Embryonic facial prominence (tissue), 1 donor: ENCODE measurements at regions not wholly inside any gene's neighbourhood (a gene's known extent, or its start where the extent isn't known, plus 50 kb on each side); places are given as distances from the start of the nearest gene placed in this dataset.
"Not testable (repeated sequence)": the region's sequence is repeated elsewhere in the genome, so short reads cannot be mapped to it uniquely, and the experiment has no call there.

ENCODE experiments used
- DNase-seq: peaks from one replicate; pipeline ENCODE4 v3.0.0-alpha.2; 2016; ENCODE audit errors: extremely low spot score

DNA sequence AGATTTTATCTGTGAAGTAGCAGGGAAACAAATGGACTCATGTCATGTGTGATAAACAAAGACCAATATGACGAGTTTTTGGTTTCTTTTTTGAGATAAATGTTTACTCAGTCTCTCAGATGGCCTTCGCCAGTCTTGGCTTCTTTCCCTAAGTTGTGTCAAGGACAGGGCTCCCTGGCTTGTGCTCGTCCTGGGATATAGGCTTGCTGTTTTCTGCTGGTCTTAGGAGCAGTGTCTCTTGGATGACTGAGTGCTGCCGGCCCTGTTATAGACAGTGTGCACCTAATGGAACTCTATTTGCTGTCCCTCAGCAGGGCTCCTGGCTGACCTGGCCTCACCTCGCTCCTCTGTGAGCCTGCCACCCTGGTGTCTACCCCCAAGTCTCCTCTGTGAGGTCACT lies 324.1 kb upstream of the SYNCRIP start:
- DNase-seq = no peak

DNA sequence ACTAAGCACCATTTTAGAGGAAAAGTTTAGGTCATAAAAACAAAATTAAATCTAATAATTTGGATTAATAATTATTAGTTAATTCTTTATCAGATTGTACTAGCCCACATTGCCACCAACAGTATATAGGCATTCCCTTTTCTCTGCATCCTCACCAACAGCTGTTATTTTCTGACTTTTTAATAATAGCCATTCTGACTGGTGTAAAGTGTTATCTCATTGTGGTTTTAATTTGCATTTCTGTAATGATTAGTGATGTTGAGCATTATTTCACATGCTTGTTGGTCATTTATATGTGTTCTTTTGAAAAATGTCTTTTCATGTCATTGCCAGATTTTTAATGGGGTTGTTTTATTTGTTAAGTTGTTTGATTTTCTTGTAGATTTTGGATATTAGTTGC lies 319.1 kb upstream of the SYNCRIP start:
- no peak for DNase-seq

DNA sequence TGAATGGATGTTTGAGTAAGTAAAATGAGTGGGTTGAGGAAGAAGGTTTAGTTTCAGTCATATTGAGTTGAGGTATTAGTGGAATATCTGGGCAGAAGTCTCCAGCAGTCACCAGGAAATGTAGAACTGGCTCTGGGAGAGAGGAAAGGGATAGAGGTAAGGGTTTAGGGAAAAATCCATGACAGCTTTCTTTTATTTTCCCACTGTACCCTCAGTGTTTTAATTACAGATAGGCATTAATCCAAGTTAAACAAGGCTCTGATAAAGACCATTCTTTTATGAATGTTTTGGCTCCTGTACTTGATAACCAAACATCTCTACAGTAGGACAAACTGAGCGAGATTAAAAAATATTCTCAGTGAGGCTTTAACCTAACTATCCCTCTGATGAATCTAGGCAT lies 318.4 kb upstream of the SYNCRIP start:
- no peak for DNase-seq

DNA sequence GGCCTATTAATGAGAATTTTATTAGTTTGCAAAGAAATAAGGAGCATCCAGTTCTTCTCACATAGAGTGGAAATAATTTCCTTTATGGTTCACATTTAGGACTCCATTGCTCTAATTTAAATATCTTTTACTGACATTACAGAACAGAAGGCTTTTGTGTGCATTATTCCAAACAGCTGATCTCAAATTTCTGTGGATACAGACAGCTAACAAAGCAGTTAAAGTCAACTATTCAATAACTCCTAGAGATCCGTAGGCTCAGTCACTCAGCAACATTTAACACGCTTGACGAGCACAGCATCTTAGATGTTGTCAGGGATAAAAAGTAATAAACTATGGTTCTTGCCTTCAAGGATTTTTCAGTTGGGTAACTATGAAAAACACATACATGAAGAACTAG lies 305.8 kb upstream of the SYNCRIP start:
- no peak for DNase-seq

DNA sequence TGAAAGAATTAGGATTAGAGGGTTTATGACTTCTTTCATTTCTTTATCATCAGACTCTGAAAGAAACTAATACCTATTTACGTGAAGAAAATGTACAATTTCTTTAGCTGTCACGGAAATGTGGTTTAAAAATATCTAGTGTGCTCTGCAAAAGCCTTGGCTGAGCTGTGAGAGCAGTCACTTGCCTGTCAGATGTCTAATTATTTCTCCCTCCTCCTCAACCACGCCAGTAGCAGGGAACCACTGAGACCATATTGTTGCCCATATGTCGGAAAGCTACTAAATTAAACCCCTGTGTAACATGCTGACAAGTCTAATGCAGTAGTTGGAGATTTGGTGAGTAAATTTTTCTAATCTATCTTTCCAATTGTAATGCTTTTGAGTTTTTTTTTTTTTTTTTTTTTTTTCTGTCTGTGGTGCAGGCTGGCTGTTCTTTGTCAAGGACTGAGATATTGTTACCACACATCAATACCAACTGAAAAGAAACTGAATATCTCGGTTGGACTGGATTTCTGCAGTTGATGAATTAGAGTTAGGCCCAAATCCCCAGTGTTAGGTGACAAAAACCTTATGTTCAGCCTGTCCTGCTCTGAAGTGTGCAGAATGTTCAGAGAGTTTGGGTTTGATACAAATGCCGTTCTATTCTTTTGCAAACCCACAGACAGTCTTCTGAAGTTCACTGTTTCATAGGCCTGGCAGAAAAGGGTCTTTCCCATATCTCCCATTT lies 302.9 kb upstream of the SYNCRIP start:
- DNase-seq = no peak

DNA sequence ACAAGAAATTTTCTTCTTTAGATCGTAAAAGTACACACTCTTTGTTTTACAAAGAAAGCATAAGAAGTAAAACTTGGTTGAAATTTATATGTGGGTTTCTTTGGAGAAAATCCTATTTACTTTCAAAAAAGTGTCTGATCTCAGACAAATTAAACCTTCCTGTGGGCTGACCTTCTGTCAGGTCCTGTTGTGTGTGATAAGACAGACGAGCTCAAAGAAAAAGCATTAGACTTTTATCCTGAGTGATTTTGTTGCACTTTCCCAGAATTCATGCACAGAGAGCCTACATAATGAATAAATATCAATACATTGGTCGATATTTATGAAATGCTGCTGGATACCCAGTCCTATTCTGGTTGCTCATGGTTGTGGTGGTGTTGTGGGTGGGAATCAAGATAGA lies 302.1 kb upstream of the SYNCRIP start:
- DNase-seq = no peak

DNA sequence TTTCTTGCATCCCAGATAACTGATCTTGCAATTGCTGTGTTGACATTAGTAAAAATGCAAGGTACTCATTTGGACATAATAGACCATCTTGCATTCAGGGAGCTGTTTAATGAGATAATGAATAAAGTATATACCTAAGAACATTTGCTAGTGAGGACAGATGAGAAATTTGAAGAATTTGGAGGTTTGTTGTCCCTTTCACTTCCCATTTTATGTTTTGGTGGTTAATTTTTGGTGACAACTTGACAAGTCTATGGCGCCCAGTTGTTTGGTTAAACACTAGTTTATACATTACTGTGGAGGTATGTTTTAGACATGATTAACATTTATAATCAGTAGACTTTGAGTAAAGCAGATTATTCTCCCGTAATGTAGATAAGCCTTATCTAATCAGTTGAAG lies 300.2 kb upstream of the SYNCRIP start:
- no peak for DNase-seq

DNA sequence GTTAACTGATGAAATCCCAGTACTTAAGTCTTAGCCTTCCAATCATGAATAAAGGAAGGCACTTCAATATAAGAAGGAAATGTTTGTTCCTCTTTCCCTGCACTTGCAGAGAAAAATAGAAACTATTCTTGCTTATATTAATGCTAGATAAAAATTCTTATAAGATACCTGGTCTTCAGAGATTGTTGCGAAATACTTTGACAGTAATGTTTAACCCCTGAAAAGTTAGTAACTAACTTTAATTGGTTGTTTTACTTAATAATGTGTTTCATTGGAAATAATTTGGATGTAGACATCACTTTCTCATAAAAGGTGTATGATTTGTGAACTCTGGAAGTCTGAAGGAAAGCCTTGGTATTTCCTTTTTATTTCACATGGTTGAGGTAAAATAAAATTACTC lies 294.2 kb upstream of the SYNCRIP start:
- no peak for DNase-seq

DNA sequence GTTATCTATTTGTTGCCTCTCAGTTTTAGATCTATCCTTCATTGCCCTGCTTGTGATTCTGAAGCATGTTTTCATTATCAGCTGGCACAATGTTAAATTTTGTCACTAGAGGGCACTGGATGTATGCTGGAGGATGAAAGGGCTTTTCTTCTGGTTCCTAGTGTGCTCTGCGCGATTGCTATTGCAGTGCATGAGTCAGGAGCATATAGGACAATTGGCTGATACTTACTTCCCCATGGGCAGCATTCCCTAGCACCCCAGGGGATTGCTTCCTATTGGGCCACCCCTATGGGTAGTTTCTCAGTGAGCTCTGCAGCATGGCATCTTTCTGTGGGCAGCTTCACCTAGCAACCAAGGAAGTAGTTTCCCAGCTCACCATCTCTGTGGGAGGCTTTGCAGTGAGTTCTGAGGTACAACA lies 280.3 kb upstream of the SYNCRIP start:
- DNase-seq = peak; percentile 7

DNA sequence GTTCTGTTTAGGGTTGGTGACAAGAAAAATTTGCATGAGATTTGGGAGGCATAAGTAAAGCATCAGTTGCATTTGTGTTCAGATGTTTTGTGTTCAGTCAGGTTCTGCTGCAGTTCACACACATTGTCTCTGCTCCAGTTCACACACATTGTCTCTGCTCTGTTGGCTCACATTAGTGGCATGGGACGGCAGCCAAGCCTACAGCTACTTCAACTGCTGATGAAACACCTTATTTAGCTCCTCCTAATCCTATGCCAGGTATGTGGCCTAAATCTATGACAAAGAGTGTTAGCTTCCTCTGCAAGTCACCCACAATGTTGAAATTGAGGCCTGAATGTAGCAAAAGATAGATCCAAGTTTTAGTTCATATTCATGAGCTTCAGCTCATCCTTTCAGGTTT lies 278.1 kb upstream of the SYNCRIP start:
- no peak for DNase-seq

DNA sequence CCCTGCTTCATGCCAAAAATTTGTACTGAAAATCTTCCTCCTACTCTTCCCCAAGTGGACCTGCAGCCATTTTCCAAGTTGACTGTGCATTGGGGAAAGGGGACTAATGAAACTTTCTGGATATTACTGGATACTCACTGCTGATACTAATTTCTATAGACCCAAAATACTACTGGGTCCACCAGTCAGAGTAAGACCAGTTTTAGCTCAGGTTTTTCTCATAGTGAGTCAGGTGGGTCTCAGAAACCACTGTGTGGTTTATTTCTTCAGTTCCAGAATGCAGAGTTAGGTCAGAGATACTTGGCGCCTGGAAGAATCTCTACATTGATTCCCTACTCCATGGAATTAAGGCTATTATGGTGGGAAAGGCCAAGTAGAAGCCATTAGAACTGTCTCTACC lies 274.8 kb upstream of the SYNCRIP start:
- DNase-seq = no peak

DNA sequence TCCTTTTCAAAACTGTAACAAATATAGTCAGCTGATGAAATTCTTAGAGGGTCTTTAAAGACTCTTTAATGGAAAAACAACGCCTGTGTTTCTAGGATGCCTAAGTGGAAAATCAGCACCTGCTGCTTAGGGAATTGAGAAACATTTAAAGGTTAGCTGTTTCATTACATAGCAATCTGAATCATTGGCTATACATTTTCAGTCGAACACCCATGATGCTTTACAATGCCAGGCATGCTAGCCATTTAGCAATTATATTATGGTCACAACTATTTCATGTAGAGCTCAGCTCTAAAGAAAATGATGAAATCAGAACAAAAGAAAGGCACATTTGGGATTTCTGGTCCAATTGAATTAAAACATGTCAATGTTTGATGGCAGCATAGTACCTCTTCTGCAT lies 270.3 kb upstream of the SYNCRIP start:
- no peak for DNase-seq

DNA sequence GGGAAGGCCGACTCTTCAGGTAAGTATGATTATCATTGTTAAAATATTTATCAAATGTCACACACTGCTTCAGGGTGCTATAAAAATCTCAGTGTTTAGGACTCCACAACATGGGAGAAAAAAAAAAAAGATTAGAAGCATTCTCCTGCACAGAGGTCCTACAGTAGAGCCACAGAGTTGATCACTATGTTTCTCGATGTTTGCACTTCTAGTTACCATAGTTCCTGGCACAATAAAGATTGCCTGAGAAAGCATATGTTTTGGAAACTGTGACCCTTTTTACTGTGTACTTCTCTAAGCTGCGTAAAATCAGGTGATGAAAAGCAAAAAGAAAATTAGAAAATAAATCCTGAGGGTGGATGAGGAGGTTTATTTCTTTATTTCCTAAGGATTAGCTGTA lies 269.9 kb upstream of the SYNCRIP start:
- DNase-seq = no peak

DNA sequence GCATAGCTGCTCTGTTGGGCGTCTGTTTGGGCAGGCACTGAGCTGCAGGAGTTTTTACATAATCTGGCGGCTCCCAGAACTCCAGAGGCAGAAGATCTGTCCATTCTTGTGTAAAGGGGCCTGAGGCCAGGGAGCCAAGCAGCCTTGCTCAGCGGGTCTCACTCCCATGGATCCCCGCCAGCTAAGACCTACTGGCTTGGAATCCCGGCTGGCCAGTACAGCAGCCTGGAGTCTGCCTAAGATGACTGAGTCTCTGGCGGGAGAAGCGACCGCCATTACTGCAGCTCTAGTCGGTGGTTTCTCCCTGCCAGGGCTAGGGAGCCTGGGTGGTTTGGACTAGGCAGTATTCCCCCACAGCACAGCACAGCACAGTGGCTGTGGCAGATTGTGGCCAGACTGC lies 268.4 kb upstream of the SYNCRIP start:
- DNase-seq = no peak

DNA sequence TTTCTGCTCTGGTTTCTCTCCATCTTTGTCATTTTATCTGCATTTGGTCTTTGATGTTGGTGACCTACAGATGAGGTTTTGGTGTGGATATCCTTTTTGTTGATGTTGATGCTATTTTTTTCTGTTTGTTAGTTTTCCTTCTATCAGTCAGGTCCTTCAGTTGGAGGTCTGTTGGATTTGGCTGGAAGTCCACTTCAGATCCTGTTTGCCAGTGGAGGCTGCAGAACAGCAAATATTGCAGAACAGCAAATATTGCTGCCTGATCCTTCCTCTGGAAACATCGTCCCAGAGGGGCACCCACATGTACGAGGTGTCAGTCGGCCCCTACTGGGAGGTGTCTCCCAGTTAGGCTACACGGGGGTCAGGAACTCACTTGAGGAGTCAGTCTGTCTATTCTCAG lies 265.4 kb upstream of the SYNCRIP start:
- not testable (repeated sequence) for DNase-seq

DNA sequence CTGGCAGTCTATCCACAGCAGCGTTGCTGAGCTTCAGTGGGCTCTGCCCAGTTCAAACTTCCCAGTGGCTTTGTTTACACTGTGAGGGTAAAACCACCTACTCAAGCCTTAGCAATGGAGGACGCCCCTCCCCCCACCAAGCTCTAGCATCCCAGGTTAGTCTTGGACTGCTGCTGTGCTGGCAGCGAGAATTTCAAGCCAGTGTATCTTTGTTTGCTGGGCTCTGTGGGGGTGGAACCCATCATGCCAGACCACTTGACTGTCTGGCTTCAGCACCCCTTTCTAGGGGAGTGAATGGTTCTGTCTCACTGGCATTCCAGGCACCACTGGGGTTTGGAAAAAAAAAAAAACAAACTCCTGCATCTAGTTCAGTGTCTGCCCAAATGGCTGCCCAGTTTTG lies 249.7 kb upstream of the SYNCRIP start:
- DNase-seq = no peak

DNA sequence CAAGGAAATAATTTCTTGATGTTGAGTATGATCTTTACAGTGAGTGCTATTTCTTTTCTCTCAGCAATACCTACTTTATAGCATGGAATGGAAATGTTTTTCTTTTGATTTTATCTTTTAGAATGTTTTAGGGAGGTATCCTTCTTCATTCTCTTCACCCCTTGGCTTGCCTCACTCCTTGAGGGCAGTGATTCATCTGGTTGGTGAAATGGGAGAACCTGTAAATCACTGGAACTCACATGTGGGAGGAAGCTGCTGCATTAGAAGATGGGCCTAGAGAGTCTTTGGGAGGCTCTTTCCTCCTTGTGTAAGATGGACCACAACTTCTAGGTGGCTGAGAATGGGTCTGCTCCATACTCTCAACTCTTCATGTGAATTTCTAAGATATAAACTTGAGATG lies 244.8 kb upstream of the SYNCRIP start:
- DNase-seq = no peak

DNA sequence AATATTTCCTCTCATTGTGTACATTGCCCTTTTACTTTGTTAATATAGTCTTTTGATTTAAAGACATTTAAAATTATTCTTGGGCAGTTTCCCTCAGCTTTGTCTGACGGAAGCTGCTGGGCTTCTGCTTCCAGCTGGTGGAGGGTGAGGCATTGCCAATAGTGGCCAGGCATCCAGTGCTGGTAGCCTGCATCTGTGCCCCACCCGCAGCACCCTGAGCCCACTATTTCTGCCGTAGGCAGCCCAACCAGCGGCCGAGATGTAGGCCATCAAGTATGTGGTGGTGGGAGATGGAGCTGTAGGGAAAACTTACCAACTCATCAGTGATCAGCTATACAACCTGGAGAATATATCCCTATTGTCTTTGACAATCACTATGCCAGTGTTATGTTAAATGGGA lies 226.0 kb upstream of the SYNCRIP start:
- DNase-seq = no peak

DNA sequence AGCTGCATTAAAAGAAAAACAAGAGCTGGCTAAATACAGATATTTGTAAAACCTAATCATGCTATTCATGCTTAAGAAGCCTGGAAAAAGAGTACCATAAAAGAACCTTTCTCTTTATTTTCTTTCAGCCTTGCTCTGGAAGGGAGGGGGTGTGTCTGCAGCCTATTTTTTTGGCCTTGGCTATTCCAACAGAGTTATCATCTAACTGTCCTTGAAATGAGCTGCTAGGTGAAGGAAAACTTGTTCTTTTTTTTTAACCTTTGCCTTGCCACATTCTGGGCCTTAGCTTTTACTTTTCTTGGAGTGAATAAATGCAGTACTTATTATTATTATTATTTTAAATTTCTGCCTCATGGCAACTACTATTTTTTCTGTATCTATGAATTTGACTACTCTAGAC lies 224.9 kb upstream of the SYNCRIP start:
- DNase-seq = no peak

DNA sequence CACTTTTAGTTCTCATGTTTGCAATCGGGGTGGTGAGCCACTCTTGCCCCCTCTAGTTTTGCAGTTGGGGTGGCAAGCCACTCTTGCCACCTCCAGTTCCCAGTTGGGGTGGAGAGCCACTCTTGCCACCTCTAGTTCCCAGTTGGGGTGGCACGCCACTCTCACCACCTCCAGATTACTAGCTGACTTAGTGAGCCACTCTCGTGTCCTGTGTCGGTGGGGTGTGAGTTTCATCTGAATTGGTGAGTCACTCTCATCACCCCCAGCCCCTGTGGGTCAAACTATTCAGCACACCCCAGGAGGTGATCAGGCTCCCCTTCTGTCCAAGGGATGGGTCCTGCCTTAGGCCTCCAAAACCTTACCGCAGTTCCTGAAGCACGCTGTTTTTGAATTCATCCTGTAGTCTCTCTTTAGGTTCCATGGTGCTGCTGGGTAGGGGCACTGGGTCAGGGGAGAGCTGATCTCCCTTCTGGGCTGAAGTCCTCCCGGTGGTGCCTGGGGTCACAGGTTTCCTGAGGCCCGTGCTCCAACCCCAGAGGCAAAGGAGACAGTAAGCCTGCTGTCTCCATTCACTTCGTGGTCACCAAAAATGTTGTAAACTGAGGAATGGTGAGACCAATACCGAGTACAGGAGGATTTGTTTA lies 224.2 kb upstream of the SYNCRIP start:
- no peak for DNase-seq

DNA sequence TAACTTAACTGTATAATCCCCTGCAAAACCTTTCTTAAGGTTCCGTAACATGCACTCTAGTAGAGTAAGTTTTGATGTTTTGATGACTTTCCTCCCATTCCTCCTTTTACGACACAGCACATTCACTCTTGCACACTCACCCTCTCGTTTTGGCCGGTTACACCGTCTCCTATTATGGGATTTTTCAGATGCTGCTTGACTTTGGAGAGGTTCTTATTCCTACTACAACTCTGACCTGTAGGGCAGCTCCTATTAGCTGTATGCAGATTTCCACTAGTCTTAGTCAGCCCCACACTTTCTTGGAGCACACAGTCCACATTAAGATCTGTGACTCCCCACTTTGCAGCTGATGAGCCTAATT lies 223.7 kb upstream of the SYNCRIP start:
- no peak for DNase-seq

DNA sequence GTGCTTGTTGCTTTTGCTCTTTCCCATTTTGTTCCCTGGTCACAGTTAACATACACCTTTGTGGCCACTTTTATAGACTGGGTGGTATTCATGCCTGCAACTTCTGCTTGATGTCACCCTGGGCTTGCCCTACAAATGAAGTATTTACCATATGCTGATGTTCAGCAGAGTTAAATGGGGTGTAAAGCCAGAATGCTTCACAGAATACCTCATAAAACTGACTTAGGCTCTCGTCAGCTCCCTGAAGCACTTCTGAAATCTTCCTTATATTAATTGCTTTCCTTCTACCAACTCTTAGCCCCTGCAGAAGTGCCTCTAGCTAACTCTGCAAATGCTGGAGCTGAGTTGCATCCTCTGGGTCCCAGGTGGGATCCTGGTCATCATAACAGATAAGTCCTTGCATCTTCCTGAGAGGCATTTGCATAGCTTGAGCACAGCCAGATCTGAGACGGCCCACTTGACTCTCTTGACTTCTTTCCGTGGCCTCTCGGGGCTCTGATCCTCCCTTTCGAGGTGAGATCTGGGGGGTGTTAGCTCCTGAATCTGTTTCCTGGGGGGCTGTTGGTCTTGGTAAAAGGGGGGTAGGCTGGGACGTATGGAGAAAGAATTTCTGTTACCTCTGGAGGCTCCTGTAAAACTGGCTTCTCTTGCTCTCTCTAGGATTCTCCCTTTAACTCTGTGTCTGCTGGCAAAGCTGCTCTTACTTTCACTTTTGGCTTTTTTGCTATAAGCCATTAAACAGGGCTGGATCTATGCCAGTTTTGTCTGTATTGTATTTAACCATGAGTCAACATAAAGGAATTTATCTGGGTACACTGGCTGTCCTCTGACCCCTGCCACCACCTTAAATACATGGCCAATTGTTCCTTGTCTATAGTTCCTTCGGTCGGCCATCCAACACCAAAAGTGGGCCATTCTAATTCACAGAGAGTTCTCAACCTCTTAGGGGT lies 223.0 kb upstream of the SYNCRIP start:
- DNase-seq = no peak
